IMR-90 (cell line): ENCODE measurements at regions not wholly inside any gene's neighbourhood (a gene's known extent, or its start where the extent isn't known, plus 50 kb on each side); places are given as distances from the start of the nearest gene placed in this dataset.

Experiments used
- ATAC-seq: fragments of 200-7000 bp; cut with Tn5 transposase; 2 replicates; pipeline ENCODE4 v1.9.1; 2020; ENCODE audit warnings: low read depth, mild to moderate bottlenecking, moderate library complexity
- BruUV-seq: library from RNA; stranded (reverse); fragments of 400-500 nt; replicated peaks from 2 replicates; lab custom pipeline; 2021; lab: Mats Ljungman, UMichigan
- CTCF ChIA-PET: fragments of 300-600 bp; formaldehyde crosslinking; extraction: SDS; loops from one replicate; lab custom pipeline; 2021; ENCODE audit warnings: antibody characterized with exemption; lab: Yijun Ruan, JAX
- POLR2A ChIA-PET: fragments of 300-600 bp; sonication (Branson Sonifier 250); formaldehyde crosslinking; loops from one replicate; lab custom pipeline; 2022; ENCODE audit warnings: antibody characterized with exemption; ENCODE audit not compliant: unreplicated experiment; lab: Charles Lee
- DNase-seq: peaks from one replicate; pipeline ENCODE4 v3.0.0; 2013
- H2AFZ ChIP-seq: replicated peaks from 2 replicates; pipeline ENCODE3; 2013; ENCODE audit warnings: low read length, mild to moderate bottlenecking; ENCODE audit not compliant: poor library complexity
- H2AK5ac ChIP-seq: 2 replicates; pipeline ENCODE4 v1.6.1; 2013; ENCODE audit warnings: low read depth, low read length, inconsistent platforms
- H2AK9ac ChIP-seq: replicated peaks from 2 replicates; pipeline ENCODE3; 2013; ENCODE audit warnings: mild to moderate bottlenecking, low read depth, low read length, moderate library complexity; ENCODE audit not compliant: poor library complexity
- H2BK120ac ChIP-seq: 2 replicates; pipeline ENCODE4 v1.6.1; 2013; ENCODE audit warnings: low read depth, low read length, inconsistent platforms
- H2BK15ac ChIP-seq: 3 replicates; pipeline ENCODE4 v1.6.1; 2013; ENCODE audit warnings: low read depth, low read length, inconsistent platforms
- H2BK20ac ChIP-seq: 2 replicates; pipeline ENCODE4 v1.6.1; 2013; ENCODE audit warnings: low read depth, mild to moderate bottlenecking, inconsistent platforms, low read length, moderate library complexity
- H2BK5ac ChIP-seq: 2 replicates; pipeline ENCODE4 v1.6.1; 2013; ENCODE audit warnings: mild to moderate bottlenecking, low read depth, low read length, inconsistent platforms; ENCODE audit not compliant: poor library complexity, severe bottlenecking
- H3K14ac ChIP-seq: replicated peaks from 2 replicates; pipeline ENCODE4 v1.6.1; 2013; ENCODE audit warnings: low read depth, low read length, inconsistent platforms
- H3K18ac ChIP-seq: 2 replicates; pipeline ENCODE4 v1.6.1; 2013; ENCODE audit warnings: low read depth, low read length, control low read depth
- H3K23ac ChIP-seq: 2 replicates; pipeline ENCODE4 v1.6.1; 2013; ENCODE audit warnings: low read depth, low read length, inconsistent platforms
- H3K27ac ChIP-seq: 2 replicates; pipeline ENCODE4 v1.5.1; 2013; ENCODE audit warnings: mild to moderate bottlenecking, control low read depth, low read length; ENCODE audit not compliant: insufficient read depth
- H3K27me3 ChIP-seq: 2 replicates; pipeline ENCODE4 v1.6.1; 2013; ENCODE audit warnings: low read length; ENCODE audit not compliant: control insufficient read depth, insufficient read depth
- H3K36me3 ChIP-seq: 2 replicates; pipeline ENCODE4 v1.6.1; 2013; ENCODE audit warnings: low read length, mixed read lengths; ENCODE audit not compliant: control insufficient read depth, insufficient read depth
- H3K4ac ChIP-seq: 2 replicates; pipeline ENCODE4 v1.6.1; 2013; ENCODE audit warnings: low read depth, low read length, inconsistent platforms
- H3K4me1 ChIP-seq: 2 replicates; pipeline ENCODE4 v1.6.1; 2013; ENCODE audit warnings: low read length, mixed read lengths; ENCODE audit not compliant: control insufficient read depth, insufficient read depth
- H3K4me2 ChIP-seq: 2 replicates; pipeline ENCODE4 v1.6.1; 2013; ENCODE audit warnings: low read depth, mild to moderate bottlenecking, control low read depth, low read length, moderate library complexity
- H3K4me3 ChIP-seq: 2 replicates; pipeline ENCODE4 v1.5.1; 2013; ENCODE audit warnings: low read depth, mild to moderate bottlenecking, control low read depth, low read length, moderate library complexity; ENCODE audit not compliant: insufficient read depth
- H3K56ac ChIP-seq: 2 replicates; pipeline ENCODE4 v1.6.1; 2013; ENCODE audit warnings: low read length, inconsistent platforms; ENCODE audit not compliant: insufficient read depth; ENCODE audit errors: extremely low read depth
- H3K79me1 ChIP-seq, 2 experiments: 2 replicates each; pipeline ENCODE4 v1.6.1; 2013; ENCODE audit warnings: low read length in 2 of 2, inconsistent platforms in 1 of 2, low read depth in 1 of 2
- H3K9ac ChIP-seq: 2 replicates; pipeline ENCODE4 v1.6.1; 2013; ENCODE audit warnings: low read depth, low read length, control low read depth
- H3K9me1 ChIP-seq: 2 replicates; pipeline ENCODE4 v1.6.1; 2013; ENCODE audit warnings: low read length, inconsistent platforms; ENCODE audit not compliant: insufficient read depth
- H3K9me3 ChIP-seq: 2 replicates; pipeline ENCODE4 v1.6.1; 2013; ENCODE audit warnings: low read length; ENCODE audit not compliant: control insufficient read depth, insufficient read depth
- H4K20me1 ChIP-seq: 2 replicates; pipeline ENCODE4 v1.6.1; 2013; ENCODE audit warnings: low read length, inconsistent platforms; ENCODE audit not compliant: insufficient read depth
- H4K5ac ChIP-seq: 2 replicates; pipeline ENCODE4 v1.6.1; 2013; ENCODE audit warnings: mild to moderate bottlenecking, low read depth, low read length, control low read depth
- H4K8ac ChIP-seq, 2 experiments: 2 replicates each; pipeline ENCODE4 v1.6.1; 2013; ENCODE audit warnings: low read depth in 2 of 2, low read length in 2 of 2, control low read depth in 1 of 2, inconsistent platforms in 1 of 2
- H4K91ac ChIP-seq: 2 replicates; pipeline ENCODE4 v1.6.1; 2013; ENCODE audit warnings: low read depth, low read length, inconsistent platforms; ENCODE audit not compliant: insufficient read depth
- BHLHE40 ChIP-seq: fragments of 150-350 bp; IDR thresholded peaks from 2 replicates; pipeline ENCODE4 v1.6.1; 2016; ENCODE audit warnings: mild to moderate bottlenecking, low read depth, low read length
- CTCF ChIP-seq: conservative IDR thresholded peaks from 2 replicates; pipeline ENCODE4 v1.5.1; 2012; ENCODE audit warnings: mild to moderate bottlenecking, low read depth, low read length, improper control_type of control experiment
- ELK1 ChIP-seq: fragments of 150-350 bp; IDR thresholded peaks from 2 replicates; pipeline ENCODE4 v1.6.1; 2016; ENCODE audit warnings: low read depth, mild to moderate bottlenecking, low read length, moderate library complexity, borderline replicate concordance
- MAZ ChIP-seq: IDR thresholded peaks from 2 replicates; pipeline ENCODE4 v1.6.1; 2012; ENCODE audit warnings: low read depth, mild to moderate bottlenecking, low read length, improper control_type of control experiment, moderate library complexity, borderline replicate concordance
- MXI1 ChIP-seq: IDR thresholded peaks from 2 replicates; pipeline ENCODE4 v1.6.1; 2012; ENCODE audit warnings: low read depth, mild to moderate bottlenecking, low read length, moderate library complexity, borderline replicate concordance
- RAD21 ChIP-seq: IDR thresholded peaks from 2 replicates; pipeline ENCODE4 v1.6.1; 2012; ENCODE audit warnings: low read length, improper control_type of control experiment
- RCOR1 ChIP-seq: IDR thresholded peaks from 2 replicates; pipeline ENCODE4 v1.6.1; 2012; ENCODE audit warnings: mild to moderate bottlenecking, low read length, improper control_type of control experiment; ENCODE audit not compliant: insufficient replicate concordance
- RFX5 ChIP-seq: IDR thresholded peaks from 2 replicates; pipeline ENCODE4 v1.8.0; 2012; ENCODE audit warnings: low read depth, mild to moderate bottlenecking, low read length, moderate library complexity
- USF2 ChIP-seq: fragments of 150-350 bp; IDR thresholded peaks from 2 replicates; pipeline ENCODE4 v1.6.1; 2017; ENCODE audit warnings: mild to moderate bottlenecking, antibody characterized with exemption, low read length, low read depth
- WGBS, 2 experiments: methylation state at CpG; one replicate each; pipeline versions ENCODE4 v1.1.5 to v1.1.7; 2013; ENCODE audit warnings: missing lambda C conversion rate in 2 of 2; ENCODE audit not compliant: insufficient read length in 1 of 2; ENCODE audit errors: extremely low coverage in 2 of 2; 5-methylcytosine and 5-hydroxymethylcytosine counted together
- dilution Hi-C: fragments of 300-500 bp; cut with HindIII; formaldehyde crosslinking; loops from one replicate; pipeline ENCODE4 v1.14.3; 2018; ENCODE audit warnings: low sequenced_read_pairs; ENCODE audit not compliant: unreplicated experiment
- in situ Hi-C: fragments of 300-500 bp; cut with MboI; formaldehyde crosslinking; loops from 3 replicates; pipeline ENCODE4 v1.14.3; 2019; ENCODE audit warnings: low sequenced_read_pairs, inconsistent platforms, mixed read lengths
- intact Hi-C: fragments of 100-400 bp; cut with micrococcal nuclease; formaldehyde crosslinking; loops from 2 replicates; pipeline ENCODE4 v1.10.0; 2022

DNA sequence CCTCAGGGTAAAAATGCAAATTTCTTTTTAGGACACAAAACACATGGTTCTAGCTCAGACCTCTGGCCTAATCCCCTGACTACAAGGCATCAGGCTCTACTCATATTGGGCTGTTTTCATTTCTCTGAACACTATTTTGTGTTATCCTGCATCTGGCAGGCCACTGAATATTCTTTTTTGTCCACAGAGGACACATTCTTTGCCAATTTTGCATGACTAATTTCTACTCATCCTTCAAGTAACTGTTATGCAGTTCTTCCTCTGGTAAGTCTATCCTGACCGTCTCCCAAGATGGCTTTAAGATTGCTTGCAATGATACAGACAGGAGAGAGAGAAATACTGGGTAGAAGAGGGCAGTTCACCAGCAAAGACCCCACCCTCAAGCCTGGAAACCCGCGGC, 107.6 kb upstream of the RGPD4 start:
- WGBS, 2 experiments: no CpG with 5 or more reads among the region's 3 CpGs
- H3K27me3 ChIP-seq: no peaks in the 10 kb centered on the region
- intact Hi-C loops: no loop called here
- no peak overlapping the region for H3K23ac ChIP-seq
- dilution Hi-C loops: no loop called here
- no peaks in the 10 kb centered on the region for H3K79me1 ChIP-seq
- H3K4ac ChIP-seq: no peak overlapping the region
- no peak overlapping the region for H2AK5ac ChIP-seq
- no peak overlapping the region for H3K4me3 ChIP-seq
- no peak overlapping the region for H3K4me2 ChIP-seq
- no peak overlapping the region for H3K18ac ChIP-seq
- no peak overlapping the region for H4K8ac ChIP-seq
- no peak overlapping the region for H2BK15ac ChIP-seq
- TF ChIP-seq RCOR1: no peak
- no peak for TF ChIP-seq ELK1
- no peak for TF ChIP-seq MAZ
- TF ChIP-seq MXI1: no peak
- TF ChIP-seq RAD21: no peak
- no peak for TF ChIP-seq BHLHE40
- no peak for TF ChIP-seq RFX5
- no peak for TF ChIP-seq CTCF
- TF ChIP-seq USF2: no peak
- DNase-seq: no peak
- no peak for ATAC-seq
- no peaks in the 10 kb centered on the region for H3K9me1 ChIP-seq
- no peak overlapping the region for H2BK5ac ChIP-seq
- no peaks in the 10 kb centered on the region for H3K4me1 ChIP-seq
- H4K20me1 ChIP-seq: no peaks in the 10 kb centered on the region
- no peak overlapping the region for H3K9ac ChIP-seq
- in situ Hi-C loops: no loop called here
- H2AFZ ChIP-seq: no peak overlapping the region
- no peak overlapping the region for H2BK120ac ChIP-seq
- no peak overlapping the region for H2AK9ac ChIP-seq
- no peak overlapping the region for H3K56ac ChIP-seq
- no peak overlapping the region for H4K5ac ChIP-seq
- no peak overlapping the region for H4K91ac ChIP-seq
- H3K36me3 ChIP-seq: no peaks in the 10 kb centered on the region
- no TSS peak for BruUV-seq
- H3K9me3 ChIP-seq: no peaks in the 10 kb centered on the region; the same call in 1 of the 2 replicates
- ChIA-PET CTCF (no interaction called here), POLR2A (no interaction called here)
- H3K27ac ChIP-seq: no peak overlapping the region
- no peak overlapping the region for H2BK20ac ChIP-seq
- no peak overlapping the region for H3K14ac ChIP-seq
